ENCODE measurements at regions not wholly inside any gene's neighbourhood (a gene's known extent, or its start where the extent isn't known, plus 50 kb on each side); places are given as distances from the start of the nearest gene placed in this dataset.
"Not testable (repeated sequence)": the region's sequence is repeated elsewhere in the genome, so short reads cannot be mapped to it uniquely, and the experiment has no call there.

GRCh38 chr11:130562549-130562948 is 114.1 kb downstream of the ADAMTS15 start:
- no peak overlapping the region for H3K4me2 ChIP-seq (ENCODE audit: insufficient read depth, insufficient read length, low read length)
- H2BK20ac ChIP-seq (ENCODE audit: low read depth, low read length, poor library complexity, severe bottlenecking): no peak overlapping the region
- H3K4ac ChIP-seq (ENCODE audit: low read depth, low read length): no peak overlapping the region
- H3K4me1 ChIP-seq (ENCODE audit: insufficient read depth, low read length): no peaks in the 10 kb centered on the region
- no peak overlapping the region for H3K18ac ChIP-seq (ENCODE audit: insufficient read length, low read depth, low read length)
- no peaks in the 10 kb centered on the region for H3K27me3 ChIP-seq (ENCODE audit: insufficient read depth, low read length)
- no peaks in the 10 kb centered on the region for H3K36me3 Mint-ChIP-seq (ENCODE audit: insufficient read depth in 1 of 3, low read depth in 3 of 3)
- TF ChIP-seq CTCF (conservative IDR thresholded peaks at IDR 0.05): no peak
- H3K14ac ChIP-seq (ENCODE audit: insufficient read depth, low read length): no peak overlapping the region
- no peak overlapping the region for H4K8ac ChIP-seq (replicated peaks; ENCODE audit: insufficient read length, low read depth, low read length)
- H2BK120ac ChIP-seq (ENCODE audit: low read depth, low read length, poor library complexity, severe bottlenecking): no peak overlapping the region
- H4K20me1 ChIP-seq (ENCODE audit: control insufficient read depth, insufficient read depth, insufficient read length): no peaks in the 10 kb centered on the region
- no peak overlapping the region for H3K27ac Mint-ChIP-seq
- no peak overlapping the region for H3K27ac ChIP-seq (ENCODE audit: insufficient read length, low read depth, low read length)
- H3T11ph ChIP-seq (ENCODE audit: low read length): no peak overlapping the region
- no peak overlapping the region for H4K91ac ChIP-seq (ENCODE audit: insufficient read length, low read depth, low read length)
- H3K27me3 Mint-ChIP-seq (ENCODE audit: low read depth): no peaks in the 10 kb centered on the region; the same call in 1 of the 2 replicates
- H2BK12ac ChIP-seq (ENCODE audit: insufficient read length, low read depth, low read length): no peak overlapping the region
- no peak overlapping the region for H3K56ac ChIP-seq (ENCODE audit: insufficient read length, low read depth, low read length)
- H4K5ac ChIP-seq (ENCODE audit: insufficient read length, low read depth, low read length): no peak overlapping the region
- H2BK15ac ChIP-seq (ENCODE audit: low read depth, low read length): no peak overlapping the region
- no peaks in the 10 kb centered on the region for H3K79me1 ChIP-seq (ENCODE audit: insufficient read depth, low read depth, low read length, poor library complexity, severe bottlenecking)
- no peak overlapping the region for H2BK5ac ChIP-seq (ENCODE audit: insufficient read length, low read length)
- no peaks in the 10 kb centered on the region; a peak in 2 of 5 replicates for H3K9me3 Mint-ChIP-seq
- H3K4me3 Mint-ChIP-seq: no peak overlapping the region
- H2AFZ ChIP-seq (ENCODE audit: low read length): no peak overlapping the region
- no peaks in the 10 kb centered on the region for H3K79me2 ChIP-seq (ENCODE audit: insufficient read depth, low read length)
- H3K23ac ChIP-seq (ENCODE audit: insufficient read length, low read depth, low read length): no peak overlapping the region
- H3K9me3 ChIP-seq (ENCODE audit: control insufficient read depth, low read depth, low read length): no peaks in the 10 kb centered on the region
- H3K23me2 ChIP-seq (ENCODE audit: insufficient read length, low read depth, low read length, poor library complexity, severe bottlenecking): no peaks in the 10 kb centered on the region
- no peaks in the 10 kb centered on the region for H3K4me1 Mint-ChIP-seq
- WGBS (ENCODE audit: extremely low coverage, insufficient read length, low lambda C conversion rate): no CpG with 5 or more reads among the region's 2 CpGs
- DNase-seq: no peak
- no peak overlapping the region for H2AK5ac ChIP-seq (ENCODE audit: insufficient read length, low read length)
- no peak overlapping the region for H3K9ac ChIP-seq (ENCODE audit: extremely low read depth, insufficient read length, low read length)

GRCh38 chr11:130566360-130566759 is 117.9 kb downstream of the ADAMTS15 start:
- H3K79me1 ChIP-seq (ENCODE audit: insufficient read depth, low read depth, low read length, poor library complexity, severe bottlenecking); H3T11ph ChIP-seq (ENCODE audit: low read length); H3K14ac ChIP-seq (ENCODE audit: insufficient read depth, low read length); H3K23me2 ChIP-seq (ENCODE audit: insufficient read length, low read depth, low read length, poor library complexity, severe bottlenecking); H3K27ac Mint-ChIP-seq; H3K18ac ChIP-seq (ENCODE audit: insufficient read length, low read depth, low read length); H2AFZ ChIP-seq (ENCODE audit: low read length); H3K4ac ChIP-seq (ENCODE audit: low read depth, low read length); H2BK20ac ChIP-seq (ENCODE audit: low read depth, low read length, poor library complexity, severe bottlenecking); H3K36me3 Mint-ChIP-seq (ENCODE audit: insufficient read depth in 1 of 3, low read depth in 3 of 3); H3K56ac ChIP-seq (ENCODE audit: insufficient read length, low read depth, low read length); H4K20me1 ChIP-seq (ENCODE audit: control insufficient read depth, insufficient read depth, insufficient read length); H3K4me1 Mint-ChIP-seq; H2BK5ac ChIP-seq (ENCODE audit: insufficient read length, low read length); H3K9ac ChIP-seq (ENCODE audit: extremely low read depth, insufficient read length, low read length); H3K23ac ChIP-seq (ENCODE audit: insufficient read length, low read depth, low read length); H3K27me3 ChIP-seq (ENCODE audit: insufficient read depth, low read length); H3K4me2 ChIP-seq (ENCODE audit: insufficient read depth, insufficient read length, low read length); H3K4me1 ChIP-seq (ENCODE audit: insufficient read depth, low read length); H3K79me2 ChIP-seq (ENCODE audit: insufficient read depth, low read length); H3K9me3 Mint-ChIP-seq; H3K27ac ChIP-seq (ENCODE audit: insufficient read length, low read depth, low read length); H2BK15ac ChIP-seq (ENCODE audit: low read depth, low read length); H2AK5ac ChIP-seq (ENCODE audit: insufficient read length, low read length); H3K4me3 Mint-ChIP-seq; DNase-seq; H2BK12ac ChIP-seq (ENCODE audit: insufficient read length, low read depth, low read length); H4K5ac ChIP-seq (ENCODE audit: insufficient read length, low read depth, low read length); H4K91ac ChIP-seq (ENCODE audit: insufficient read length, low read depth, low read length); H3K9me3 ChIP-seq (ENCODE audit: control insufficient read depth, low read depth, low read length); H4K8ac ChIP-seq (replicated peaks; ENCODE audit: insufficient read length, low read depth, low read length); H2BK120ac ChIP-seq (ENCODE audit: low read depth, low read length, poor library complexity, severe bottlenecking); H3K27me3 Mint-ChIP-seq (ENCODE audit: low read depth): not testable (repeated sequence)
- WGBS (ENCODE audit: extremely low coverage, insufficient read length, low lambda C conversion rate): no CpG with 5 or more reads among the region's 7 CpGs

Measured in H9 (cell line).